ENCODE measurements at regions not wholly inside any gene's neighbourhood (a gene's known extent, or its start where the extent isn't known, plus 50 kb on each side); places are given as distances from the start of the nearest gene placed in this dataset.

GRCh38 chr7:13466874-13467547 is 522.5 kb downstream of the ETV1 start:
- no peak for TF ChIP-seq CTCF (IDR thresholded peaks at IDR 0.05; ENCODE audit: low read depth, low read length)
- Histone ChIP-seq H3K4me3 (ENCODE audit: low read depth, low read length) (no peak overlapping the region), H3K36me3 (no peaks in the 10 kb centered on the region), H3K27me3 (peaks cover 29% of the 10 kb centered on the region), H3K4me1 (peaks cover 3% of the 10 kb centered on the region; the same call in 1 of the 2 replicates), H3K9me3 (no peaks in the 10 kb centered on the region)
- peak; percentile 35 for DNase-seq

- H3K9me3 ChIP-seq, result no peaks in the 10 kb centered on the region
- H3K4me3 ChIP-seq (ENCODE audit: low read depth, low read length), result no peak overlapping the region
- H3K36me3 ChIP-seq, result no peaks in the 10 kb centered on the region; the same call in 1 of the 2 replicates
- no peaks in the 10 kb centered on the region for H3K4me1 ChIP-seq
- peak; percentile 43 for TF ChIP-seq CTCF (IDR thresholded peaks at IDR 0.05; ENCODE audit: low read depth, low read length)
- no peaks in the 10 kb centered on the region for H3K27me3 ChIP-seq
- DNase-seq, result no peak
Measured at GRCh38 chr7:13476881-13477444, 512.5 kb downstream of the ETV1 start.

- DNase-seq, result no peak
- Histone ChIP-seq H3K27me3 (peaks cover 5% of the 10 kb centered on the region), H3K9me3 (no peaks in the 10 kb centered on the region), H3K4me1 (no peaks in the 10 kb centered on the region), H3K4me3 (ENCODE audit: low read depth, low read length) (no peak overlapping the region), H3K36me3 (no peaks in the 10 kb centered on the region)
- TF ChIP-seq CTCF (IDR thresholded peaks at IDR 0.05; ENCODE audit: low read depth, low read length), result no peak
Measured at GRCh38 chr7:13489386-13489785, 500.1 kb downstream of the ETV1 start.

GRCh38 chr7:13496976-13497375 is 492.5 kb downstream of the ETV1 start:
- no peaks in the 10 kb centered on the region for H3K27me3 ChIP-seq
- no peaks in the 10 kb centered on the region for H3K4me1 ChIP-seq
- no peak for DNase-seq
- TF ChIP-seq CTCF (IDR thresholded peaks at IDR 0.05; ENCODE audit: low read depth, low read length), result no peak
- H3K4me3 ChIP-seq (ENCODE audit: low read depth, low read length), result no peak overlapping the region
- no peaks in the 10 kb centered on the region for H3K9me3 ChIP-seq
- no peaks in the 10 kb centered on the region for H3K36me3 ChIP-seq

- Histone ChIP-seq H3K4me3 (ENCODE audit: low read depth, low read length) (no peak overlapping the region), H3K4me1 (no peaks in the 10 kb centered on the region), H3K27me3 (no peaks in the 10 kb centered on the region), H3K36me3 (no peaks in the 10 kb centered on the region), H3K9me3 (peaks cover 3% of the 10 kb centered on the region; the same call in 1 of the 2 replicates)
- no peak for TF ChIP-seq CTCF (IDR thresholded peaks at IDR 0.05; ENCODE audit: low read depth, low read length)
- DNase-seq, result no peak
Measured at GRCh38 chr7:13508586-13508985, 480.9 kb downstream of the ETV1 start.

- Histone ChIP-seq H3K9me3 (no peaks in the 10 kb centered on the region), H3K27me3 (no peaks in the 10 kb centered on the region), H3K36me3 (no peaks in the 10 kb centered on the region), H3K4me3 (ENCODE audit: low read depth, low read length) (no peak overlapping the region), H3K4me1 (no peaks in the 10 kb centered on the region; the same call in 1 of the 2 replicates)
- DNase-seq, result no peak
- no peak for TF ChIP-seq CTCF (IDR thresholded peaks at IDR 0.05; ENCODE audit: low read depth, low read length)
Measured at GRCh38 chr7:13518738-13519137, 470.7 kb downstream of the ETV1 start.
